Neural progenitor cell (in vitro differentiated cells): ENCODE measurements at regions not wholly inside any gene's neighbourhood (a gene's known extent, or its start where the extent isn't known, plus 50 kb on each side); places are given as distances from the start of the nearest gene placed in this dataset.

ENCODE experiments used
- DNase-seq: peaks from one replicate; pipeline ENCODE4 v3.0.0-alpha.2; 2016; ENCODE audit warnings: low spot score
- H2AFZ ChIP-seq: fragments of 200-600 bp; sonication (generic); replicated peaks from 2 replicates; pipeline ENCODE4 v1.6.1; 2016; ENCODE audit warnings: antibody characterized with exemption
- H3F3A ChIP-seq: fragments of 200-600 bp; sonication (generic); 2 replicates; pipeline ENCODE4 v1.6.1; 2016; ENCODE audit warnings: antibody characterized with exemption, low read depth
- H3K27ac ChIP-seq: fragments of 200-600 bp; sonication (generic); 2 replicates; pipeline ENCODE4 v1.5.1; 2016; ENCODE audit warnings: mild to moderate bottlenecking
- H3K27me3 ChIP-seq: fragments of 200-600 bp; sonication (generic); 2 replicates; pipeline ENCODE4 v1.6.1; 2016; ENCODE audit warnings: mild to moderate bottlenecking, moderate library complexity
- H3K36me3 ChIP-seq: fragments of 200-600 bp; sonication (generic); 2 replicates; pipeline ENCODE4 v1.5.1; 2016
- H3K4me1 ChIP-seq: fragments of 200-600 bp; sonication (generic); 2 replicates; pipeline ENCODE4 v1.6.1; 2016; ENCODE audit warnings: mixed run types
- H3K4me2 ChIP-seq: fragments of 200-600 bp; sonication (generic); 2 replicates; pipeline ENCODE4 v1.6.1; 2016
- H3K4me3 ChIP-seq: fragments of 200-600 bp; sonication (generic); 2 replicates; pipeline ENCODE4 v1.5.1; 2016
- H3K79me2 ChIP-seq: fragments of 200-600 bp; sonication (generic); 2 replicates; pipeline ENCODE4 v1.6.1; 2016; ENCODE audit warnings: low read depth
- H3K9ac ChIP-seq: fragments of 200-600 bp; sonication (generic); 2 replicates; pipeline ENCODE4 v1.6.1; 2016
- H3K9me3 ChIP-seq: fragments of 200-600 bp; sonication (generic); 2 replicates; pipeline ENCODE4 v1.5.1; 2016; ENCODE audit warnings: low read depth
- H4K20me1 ChIP-seq: fragments of 200-600 bp; sonication (generic); 2 replicates; pipeline ENCODE4 v1.6.1; 2016; ENCODE audit warnings: low read depth
- H3K27ac Mint-ChIP-seq: 3 replicates; pipeline ENCODE4 v1.8.0; 2021; ENCODE audit warnings: mixed read lengths
- H3K27me3 Mint-ChIP-seq: 2 replicates; pipeline ENCODE4 v1.8.0; 2022; ENCODE audit warnings: low read depth, mild to moderate bottlenecking, inconsistent platforms, moderate library complexity, mixed read lengths; ENCODE audit not compliant: insufficient read depth
- H3K36me3 Mint-ChIP-seq: 3 replicates; pipeline ENCODE4 v1.8.0; 2021; ENCODE audit warnings: mixed read lengths
- H3K4me1 Mint-ChIP-seq: 3 replicates; pipeline ENCODE4 v1.8.0; 2021; ENCODE audit warnings: mixed read lengths
- H3K4me3 Mint-ChIP-seq: 3 replicates; pipeline ENCODE4 v1.8.0; 2021; ENCODE audit warnings: mild to moderate bottlenecking, moderate library complexity, mixed read lengths
- H3K9me3 Mint-ChIP-seq: 3 replicates; pipeline ENCODE4 v1.8.0; 2020; ENCODE audit warnings: mixed read lengths
- CTCF ChIP-seq: fragments of 200-600 bp; sonication (generic); IDR thresholded peaks from 2 replicates; pipeline ENCODE4 v1.5.1; 2017; ENCODE audit warnings: antibody characterized with exemption, mild to moderate bottlenecking
- EZH2 ChIP-seq: fragments of 200-600 bp; sonication (generic); IDR thresholded peaks from 2 replicates; pipeline ENCODE4 v1.6.1; 2017; ENCODE audit warnings: antibody characterized with exemption, mild to moderate bottlenecking, moderate library complexity
- EZH2phosphoT487 ChIP-seq: fragments of 200-600 bp; sonication (generic); IDR thresholded peaks from 2 replicates; pipeline ENCODE4 v1.6.1; 2017; ENCODE audit warnings: antibody characterized with exemption

GRCh38 chr6:138571585-138572166 lies 72.4 kb upstream of the NHSL1 start:
- Mint-ChIP-seq H3K27ac (no peak overlapping the region), H3K4me1 (peaks cover 33% of the 10 kb centered on the region), H3K36me3 (no peaks in the 10 kb centered on the region), H3K4me3 (no peak overlapping the region), H3K9me3 (no peaks in the 10 kb centered on the region), H3K27me3 (no peaks in the 10 kb centered on the region)
- H3K36me3 ChIP-seq = no peaks in the 10 kb centered on the region
- peaks cover 14% of the 10 kb centered on the region for H4K20me1 ChIP-seq
- TF ChIP-seq EZH2 (no peak), EZH2phosphoT487 (no peak), CTCF (no peak)
- peaks cover 59% of the 10 kb centered on the region for H3K79me2 ChIP-seq
- no peaks in the 10 kb centered on the region for H3K27me3 ChIP-seq
- H3F3A ChIP-seq = peaks cover 42% of the 10 kb centered on the region
- peak; percentile 32 for DNase-seq
- H3K9me3 ChIP-seq = no peaks in the 10 kb centered on the region
- H2AFZ ChIP-seq = peak overlapping the region; percentile 68
- peak overlapping the region; percentile 92 for H3K4me2 ChIP-seq
- H3K9ac ChIP-seq = peak overlapping the region; percentile 21
- H3K4me1 ChIP-seq = peaks cover 61% of the 10 kb centered on the region
- H3K4me3 ChIP-seq = peak overlapping the region; percentile 69
- H3K27ac ChIP-seq = no peak overlapping the region

- H3K27me3 Mint-ChIP-seq = no peaks in the 10 kb centered on the region
- Histone ChIP-seq H3K4me3 (peak overlapping the region; percentile 69), H3K4me2 (peak overlapping the region; percentile 92), H3K36me3 (no peaks in the 10 kb centered on the region), H3K79me2 (peaks cover 52% of the 10 kb centered on the region), H3F3A (peaks cover 49% of the 10 kb centered on the region), H3K9me3 (no peaks in the 10 kb centered on the region), H3K4me1 (peaks cover 67% of the 10 kb centered on the region), H2AFZ (peak overlapping the region; percentile 52), H3K27me3 (no peaks in the 10 kb centered on the region), H4K20me1 (peaks cover 14% of the 10 kb centered on the region), H3K9ac (no peak overlapping the region), H3K27ac (peak overlapping the region; percentile 10)
- no peaks in the 10 kb centered on the region for H3K36me3 Mint-ChIP-seq
- TF ChIP-seq EZH2phosphoT487 (no peak), EZH2 (peak; percentile 43), CTCF (no peak)
- DNase-seq = peak; percentile 91
- H3K4me1 Mint-ChIP-seq = peaks cover 40% of the 10 kb centered on the region
- H3K9me3 Mint-ChIP-seq = no peaks in the 10 kb centered on the region
- no peak overlapping the region for H3K4me3 Mint-ChIP-seq
- peak overlapping the region; percentile 48 for H3K27ac Mint-ChIP-seq
Measured at GRCh38 chr6:138572167-138572875, 73.0 kb upstream of the NHSL1 start.

- Mint-ChIP-seq H3K27ac (no peak overlapping the region), H3K4me1 (peaks cover 45% of the 10 kb centered on the region), H3K4me3 (no peak overlapping the region), H3K27me3 (no peaks in the 10 kb centered on the region), H3K36me3 (no peaks in the 10 kb centered on the region), H3K9me3 (no peaks in the 10 kb centered on the region)
- DNase-seq = peak; percentile 26
- Histone ChIP-seq H2AFZ (no peak overlapping the region), H3K4me2 (peak overlapping the region; percentile 92), H3K36me3 (no peaks in the 10 kb centered on the region), H3K9me3 (no peaks in the 10 kb centered on the region), H3F3A (peaks cover 54% of the 10 kb centered on the region), H3K9ac (no peak overlapping the region), H3K27ac (no peak overlapping the region), H3K4me3 (peak overlapping the region; percentile 69), H3K79me2 (peaks cover 46% of the 10 kb centered on the region), H3K27me3 (no peaks in the 10 kb centered on the region), H3K4me1 (peaks cover 69% of the 10 kb centered on the region), H4K20me1 (peaks cover 14% of the 10 kb centered on the region)
- TF ChIP-seq EZH2phosphoT487 (no peak), CTCF (no peak), EZH2 (no peak)
Measured at GRCh38 chr6:138572885-138573284, 73.6 kb upstream of the NHSL1 start.
